ENCODE measurements at regions not wholly inside any gene's neighbourhood (a gene's known extent, or its start where the extent isn't known, plus 50 kb on each side); places are given as distances from the start of the nearest gene placed in this dataset.

DNA sequence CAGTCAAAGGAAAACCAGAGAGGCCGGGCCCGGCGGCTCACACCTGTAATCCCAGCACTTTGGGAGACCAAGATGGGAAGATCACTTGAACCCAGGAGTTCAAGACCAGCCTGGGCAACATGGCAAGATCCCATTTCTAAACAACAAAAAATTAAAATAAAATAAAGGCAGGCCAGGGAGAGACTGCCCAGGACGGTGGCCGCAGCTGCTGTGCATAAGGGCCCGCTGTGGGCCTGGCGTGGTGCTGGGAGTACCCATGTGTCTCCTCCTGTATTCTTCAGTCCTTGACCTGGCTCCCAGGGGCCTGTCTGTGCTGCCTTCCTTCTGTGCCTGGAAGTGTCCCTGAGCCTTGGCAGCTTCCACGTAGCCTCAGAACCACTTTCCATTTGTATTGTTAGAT, 56.8 kb upstream of the CNOT6 start:
- TF ChIP-seq, protein P1, sequence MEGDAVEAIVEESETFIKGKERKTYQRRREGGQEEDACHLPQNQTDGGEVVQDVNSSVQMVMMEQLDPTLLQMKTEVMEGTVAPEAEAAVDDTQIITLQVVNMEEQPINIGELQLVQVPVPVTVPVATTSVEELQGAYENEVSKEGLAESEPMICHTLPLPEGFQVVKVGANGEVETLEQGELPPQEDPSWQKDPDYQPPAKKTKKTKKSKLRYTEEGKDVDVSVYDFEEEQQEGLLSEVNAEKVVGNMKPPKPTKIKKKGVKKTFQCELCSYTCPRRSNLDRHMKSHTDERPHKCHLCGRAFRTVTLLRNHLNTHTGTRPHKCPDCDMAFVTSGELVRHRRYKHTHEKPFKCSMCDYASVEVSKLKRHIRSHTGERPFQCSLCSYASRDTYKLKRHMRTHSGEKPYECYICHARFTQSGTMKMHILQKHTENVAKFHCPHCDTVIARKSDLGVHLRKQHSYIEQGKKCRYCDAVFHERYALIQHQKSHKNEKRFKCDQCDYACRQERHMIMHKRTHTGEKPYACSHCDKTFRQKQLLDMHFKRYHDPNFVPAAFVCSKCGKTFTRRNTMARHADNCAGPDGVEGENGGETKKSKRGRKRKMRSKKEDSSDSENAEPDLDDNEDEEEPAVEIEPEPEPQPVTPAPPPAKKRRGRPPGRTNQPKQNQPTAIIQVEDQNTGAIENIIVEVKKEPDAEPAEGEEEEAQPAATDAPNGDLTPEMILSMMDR (IDR thresholded peaks at IDR 0.05 in 2 of 3, conservative IDR thresholded peaks at IDR 0.05 in 1 of 3; ENCODE audit: borderline replicate concordance in 1 of 3, insufficient read depth in 1 of 3, low read depth in 2 of 3, low read length in 2 of 3) = no peak
- TF ChIP-seq POLR2A (IDR thresholded peaks at IDR 0.05; ENCODE audit: borderline replicate concordance, extremely low read depth, insufficient read depth, insufficient read length) (no peak), POLR2AphosphoS5 (IDR thresholded peaks at IDR 0.05; ENCODE audit: low read depth, low read length) (no peak), EZH2 (IDR thresholded peaks at IDR 0.05) (no peak), SP1 (IDR thresholded peaks at IDR 0.05; ENCODE audit: low read depth) (no peak), SRF (IDR thresholded peaks at IDR 0.05; ENCODE audit: low read depth) (no peak)
- TF ChIP-seq, protein P2, sequence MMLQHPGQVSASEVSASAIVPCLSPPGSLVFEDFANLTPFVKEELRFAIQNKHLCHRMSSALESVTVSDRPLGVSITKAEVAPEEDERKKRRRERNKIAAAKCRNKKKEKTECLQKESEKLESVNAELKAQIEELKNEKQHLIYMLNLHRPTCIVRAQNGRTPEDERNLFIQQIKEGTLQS (IDR thresholded peaks at IDR 0.05) = no peak
